HG03432 (cell line): ENCODE measurements at regions not wholly inside any gene's neighbourhood (a gene's known extent, or its start where the extent isn't known, plus 50 kb on each side); places are given as distances from the start of the nearest gene placed in this dataset.

ENCODE experiments used
- ATAC-seq: cut with Tn5 transposase; IDR thresholded peaks from one replicate; pipeline ENCODE4 v1.9.1; 2021; ENCODE audit warnings: mild to moderate bottlenecking, moderate library complexity; ENCODE audit not compliant: unreplicated experiment

DNA sequence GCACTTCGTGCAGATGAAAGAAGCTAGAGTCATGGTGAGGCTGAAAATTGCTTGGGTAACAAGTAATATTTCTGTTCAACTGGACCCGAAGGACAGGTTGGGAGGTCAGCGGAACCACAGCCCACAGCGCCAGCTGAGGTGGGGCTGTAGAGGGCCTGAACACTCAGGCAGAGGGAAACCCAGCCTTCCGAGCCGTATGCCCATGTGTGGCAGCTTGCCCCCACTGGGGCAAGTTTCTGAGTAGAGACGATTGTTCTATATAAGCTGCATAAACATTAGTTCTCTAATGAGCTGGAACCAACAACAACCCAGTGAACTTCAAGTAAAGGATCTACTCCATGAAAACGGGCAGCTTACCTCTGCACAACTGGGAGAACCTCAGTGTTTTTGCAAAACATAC, 58.4 kb upstream of the TNS3 start:
- ATAC-seq = no peak

- ATAC-seq = no peak
Measured at GRCh38 chr7:47639495-47640110, 57.7 kb upstream of the TNS3 start.

DNA sequence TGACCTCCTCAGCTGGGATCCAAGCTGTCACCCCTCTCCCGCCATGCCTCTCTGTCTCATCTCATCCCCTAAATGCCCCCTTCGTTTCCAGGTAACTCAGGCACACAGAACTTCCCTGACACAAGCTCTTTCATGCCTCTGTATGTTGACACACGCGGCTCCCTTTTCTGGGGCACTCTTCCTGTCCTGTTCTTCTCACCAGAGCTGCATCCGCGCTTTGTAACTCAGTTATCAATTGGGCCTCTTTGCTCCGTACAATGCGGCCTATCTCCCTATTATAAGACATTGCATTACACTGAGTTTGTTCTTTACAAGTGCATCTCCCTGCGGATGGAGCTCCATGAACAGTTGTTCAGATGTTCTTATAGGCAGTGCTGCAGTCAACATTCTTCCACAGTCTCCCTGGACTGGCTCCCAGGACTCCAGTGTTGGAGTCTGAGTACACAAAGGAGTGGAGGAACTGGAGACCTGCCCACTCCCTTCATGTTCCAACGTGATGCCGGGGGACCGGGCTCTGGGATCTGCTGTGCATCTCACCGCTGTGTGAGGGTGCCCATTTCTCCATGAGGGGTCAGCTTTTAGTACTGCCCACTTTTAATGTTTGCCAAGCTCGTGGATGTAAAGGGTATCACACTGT, 56.9 kb upstream of the TNS3 start:
- no peak for ATAC-seq

DNA sequence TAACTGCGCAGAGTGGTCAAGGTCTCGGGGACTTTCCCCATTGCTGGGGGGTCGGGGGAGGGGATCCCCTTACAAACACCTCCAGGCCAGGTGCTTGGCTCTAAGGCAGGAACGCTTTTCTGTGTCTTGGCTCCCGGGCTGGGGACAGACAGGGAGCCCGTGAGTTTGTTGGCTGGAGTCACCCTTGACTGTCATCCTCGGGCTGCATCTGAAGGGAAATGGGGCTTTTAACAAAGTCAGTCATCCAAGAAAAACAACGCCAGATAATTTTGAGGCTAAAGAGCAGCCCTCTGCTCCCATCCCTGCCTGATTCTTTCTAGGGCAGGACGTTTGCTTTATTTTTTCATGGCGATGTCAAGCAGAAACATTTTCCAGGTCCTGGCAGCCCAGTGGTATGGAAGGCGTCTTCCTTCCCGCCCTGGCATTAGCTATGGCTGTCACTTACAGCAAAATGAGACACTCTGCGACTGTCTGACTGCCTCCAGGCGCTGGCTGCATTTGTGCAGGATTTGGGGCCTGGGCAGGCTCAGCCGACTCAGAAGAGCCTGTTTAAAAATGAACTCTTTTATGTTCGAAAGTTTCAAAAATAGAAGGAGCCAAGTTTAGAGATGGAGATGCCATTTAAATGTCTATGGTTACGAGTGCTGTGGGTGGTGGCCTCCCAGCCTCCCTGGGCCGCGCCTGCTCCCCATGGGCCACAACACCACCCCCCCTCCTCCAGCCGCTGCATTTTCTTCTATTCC, 54.7 kb upstream of the TNS3 start:
- no peak for ATAC-seq

- ATAC-seq = no peak
Measured at GRCh38 chr7:47636081-47636432, 54.1 kb upstream of the TNS3 start.

DNA sequence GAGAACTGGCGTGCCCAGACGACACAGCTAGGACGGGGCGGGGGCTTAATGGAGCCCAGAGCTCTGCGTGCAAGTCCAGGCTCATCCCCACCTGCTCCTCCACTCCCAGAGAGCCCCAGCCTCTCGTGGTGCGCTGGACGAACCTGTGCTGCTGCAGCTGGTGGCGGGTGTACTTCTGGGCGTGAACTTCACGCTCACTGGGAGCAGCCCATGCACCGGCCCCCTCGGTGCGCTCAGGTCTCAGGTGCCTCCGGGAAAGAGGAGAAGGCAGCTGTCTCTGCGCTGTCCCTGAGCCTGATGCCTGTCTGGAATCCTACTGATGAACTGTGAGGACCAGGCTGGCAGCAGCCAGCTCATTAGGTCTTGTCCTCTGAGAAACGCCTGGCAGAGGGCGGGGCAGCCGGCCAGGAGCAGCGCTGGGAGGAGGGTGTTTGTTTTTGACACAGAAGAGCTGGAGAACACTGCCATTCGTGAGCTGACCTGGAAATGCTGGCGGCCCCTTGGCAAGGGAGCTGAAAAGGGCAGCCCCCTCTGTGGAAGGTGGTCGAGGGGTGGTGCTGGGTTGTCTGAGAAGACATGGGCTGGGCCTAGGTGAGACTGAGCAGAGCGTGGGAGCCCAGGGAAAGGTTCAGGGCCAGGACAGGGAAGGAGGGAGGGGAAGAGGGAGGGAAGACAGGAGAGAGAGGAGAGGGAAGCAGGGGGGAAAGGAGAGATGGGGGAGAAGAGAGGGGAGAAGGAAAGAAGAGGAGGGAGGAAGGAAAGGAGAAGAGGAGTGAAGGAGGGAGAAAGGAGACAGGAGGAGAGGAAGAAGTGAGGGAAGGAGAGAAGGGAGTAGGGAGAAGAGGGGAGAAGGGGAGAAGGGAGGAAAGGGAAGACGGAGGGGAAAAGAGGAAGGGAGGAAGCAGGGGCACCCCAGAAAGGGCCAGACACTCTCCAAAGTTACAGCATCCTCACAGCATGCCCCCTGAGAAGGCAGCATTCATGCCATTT, 53.5 kb upstream of the TNS3 start:
- ATAC-seq = no peak

DNA sequence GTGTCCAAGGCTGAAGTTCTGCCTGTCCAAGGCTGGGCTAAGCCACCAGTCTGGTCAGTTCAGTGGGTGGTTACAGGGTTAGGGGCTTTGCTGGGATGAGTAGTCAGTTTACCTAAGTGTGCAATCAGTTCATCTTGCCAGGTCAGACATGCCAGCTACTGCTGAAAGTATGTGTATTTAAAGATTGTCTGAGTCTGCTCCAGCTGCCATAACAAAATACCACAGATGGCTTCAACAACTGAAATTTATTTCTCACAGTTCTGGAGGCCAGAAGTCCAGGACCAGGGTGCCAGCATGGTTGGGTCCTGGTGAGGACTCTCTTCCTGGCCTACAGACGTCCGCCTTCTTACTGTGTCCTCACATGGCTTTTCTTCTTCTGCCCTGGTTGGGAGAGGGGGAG, 52.4 kb upstream of the TNS3 start:
- no peak for ATAC-seq

DNA sequence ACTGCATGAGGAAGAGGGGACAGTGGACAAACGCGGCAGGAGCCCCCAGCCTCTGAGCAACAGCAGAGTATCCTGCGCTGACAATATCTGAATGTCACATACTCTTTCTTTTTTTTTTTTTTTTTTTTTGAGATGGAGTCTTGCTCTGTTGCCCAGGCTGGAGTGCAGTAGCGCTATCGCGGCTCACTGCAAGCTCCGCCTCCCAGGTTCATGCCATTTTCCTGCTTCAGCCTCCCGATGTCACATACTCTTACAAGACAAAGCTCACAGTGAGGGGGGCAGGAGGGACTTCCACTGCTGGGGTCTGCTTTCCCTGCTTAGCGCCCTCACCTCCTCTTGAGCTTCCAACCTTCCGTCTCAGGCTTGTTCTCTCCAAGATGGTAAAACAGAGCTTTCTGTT, 51.2 kb upstream of the TNS3 start:
- no peak for ATAC-seq
